Stimulated activated CD8-positive, alpha-beta memory T cell treated with anti-CD3 and anti-CD28 coated beads, Interleukin-7, amount 100 ng/mL, for 48 hours (primary cell): ENCODE measurements at regions not wholly inside any gene's neighbourhood (a gene's known extent, or its start where the extent isn't known, plus 50 kb on each side); places are given as distances from the start of the nearest gene placed in this dataset.

Experiments
- DNase-seq, 2 donors: peaks; one replicate each; pipeline ENCODE4 v3.0.0-alpha.2; 2020; ENCODE audit warnings: low read depth in 1 of 2; ENCODE audit errors: extremely low read depth in 1 of 2

- DNase-seq: no peak
Measured at GRCh38 chr18:24776019-24776418, 315.6 kb downstream of the HRH4 start.

DNA sequence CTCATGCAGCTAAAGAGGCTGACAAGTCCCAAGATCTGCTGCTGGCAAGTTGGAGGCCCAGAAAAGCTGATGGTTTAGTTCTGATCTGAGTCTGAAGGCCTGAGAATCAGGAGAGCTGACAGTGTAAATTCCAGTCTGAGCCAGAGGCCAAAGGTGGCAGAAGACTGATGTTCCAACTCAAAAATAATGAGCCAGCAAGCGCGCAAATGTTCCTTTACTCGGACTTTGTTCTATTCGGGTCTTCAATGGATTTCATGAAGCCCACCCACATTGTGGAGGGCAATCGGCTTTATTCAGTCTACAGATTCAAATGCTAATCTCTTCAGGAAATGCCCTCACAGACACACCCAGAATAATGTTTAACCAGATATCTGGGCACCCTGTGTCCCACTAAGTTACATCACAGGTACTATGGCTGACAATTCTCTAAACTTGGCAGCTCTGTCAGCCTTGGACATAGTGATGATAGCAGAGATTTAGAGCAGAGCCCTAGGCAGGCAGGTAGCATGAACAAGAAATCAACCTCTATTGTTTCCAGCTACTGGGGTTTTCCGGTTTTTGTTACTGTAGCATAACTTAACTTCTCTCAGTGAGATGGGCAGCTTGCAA, 318.5 kb downstream of the HRH4 start:
- no peak for DNase-seq

DNA sequence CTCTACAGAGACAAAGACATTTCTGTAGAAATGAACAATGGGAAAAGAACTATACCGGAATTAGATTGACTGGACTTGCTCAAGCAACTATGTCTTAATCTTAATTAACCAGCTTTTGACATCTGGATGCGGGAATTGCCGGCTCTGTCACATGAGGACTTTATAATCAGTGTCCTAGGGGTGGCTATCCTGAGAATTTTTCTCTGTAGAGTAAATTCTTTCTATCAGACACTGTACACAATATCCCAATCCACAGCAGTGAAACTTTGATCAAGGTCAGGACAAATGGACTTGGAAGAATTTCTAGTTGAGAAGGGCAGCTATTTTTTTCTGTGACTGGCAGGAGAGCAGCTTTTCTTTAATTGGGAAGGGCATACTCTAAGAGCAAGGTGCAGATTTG, 322.1 kb downstream of the HRH4 start:
- DNase-seq: no peak

- DNase-seq: no peak
Measured at GRCh38 chr18:24785019-24785418, 324.6 kb downstream of the HRH4 start.

DNA sequence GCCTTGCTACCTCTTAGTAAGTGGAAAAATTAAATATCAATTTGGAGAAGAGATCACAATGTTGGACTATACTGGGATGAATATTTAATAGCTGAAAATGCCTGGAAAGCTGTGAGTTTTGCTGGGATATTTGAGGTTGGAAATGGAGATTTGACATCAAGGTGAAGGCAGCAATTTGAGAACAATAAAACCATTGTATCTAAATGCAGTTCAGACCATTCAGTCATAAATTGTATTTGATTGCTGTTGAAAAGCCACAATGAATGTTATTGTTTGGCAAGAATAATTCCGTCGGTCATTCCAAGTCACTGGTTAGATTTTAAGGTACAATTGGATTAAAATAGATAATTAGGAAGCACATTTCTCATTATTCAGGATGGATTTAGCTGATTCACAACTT, 325.6 kb downstream of the HRH4 start:
- no peak for DNase-seq

- DNase-seq: no peak
Measured at GRCh38 chr18:24790347-24790746, 329.9 kb downstream of the HRH4 start.

- no peak for DNase-seq
Measured at GRCh38 chr18:24791751-24792545, 331.5 kb downstream of the HRH4 start.

DNA sequence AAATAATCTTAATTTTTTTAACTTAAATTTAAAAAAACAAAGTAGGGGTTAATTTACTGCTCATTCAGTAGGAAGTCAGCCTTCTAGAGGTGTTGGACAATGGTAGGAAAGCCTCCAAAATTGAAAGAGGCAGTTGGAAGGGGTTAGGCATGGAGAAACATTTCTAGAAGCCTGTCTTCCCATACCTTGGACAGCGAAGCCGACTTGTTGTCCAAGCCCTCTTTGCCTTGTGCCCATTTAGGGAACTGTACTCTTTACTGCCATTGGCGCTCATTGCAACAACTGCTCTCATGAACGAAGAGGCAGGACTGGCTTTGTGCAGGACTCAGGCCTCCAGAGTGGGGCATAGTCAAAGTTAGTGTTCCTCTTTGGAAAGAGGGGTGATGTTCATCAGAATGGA, 333.3 kb downstream of the HRH4 start:
- DNase-seq: no peak

DNA sequence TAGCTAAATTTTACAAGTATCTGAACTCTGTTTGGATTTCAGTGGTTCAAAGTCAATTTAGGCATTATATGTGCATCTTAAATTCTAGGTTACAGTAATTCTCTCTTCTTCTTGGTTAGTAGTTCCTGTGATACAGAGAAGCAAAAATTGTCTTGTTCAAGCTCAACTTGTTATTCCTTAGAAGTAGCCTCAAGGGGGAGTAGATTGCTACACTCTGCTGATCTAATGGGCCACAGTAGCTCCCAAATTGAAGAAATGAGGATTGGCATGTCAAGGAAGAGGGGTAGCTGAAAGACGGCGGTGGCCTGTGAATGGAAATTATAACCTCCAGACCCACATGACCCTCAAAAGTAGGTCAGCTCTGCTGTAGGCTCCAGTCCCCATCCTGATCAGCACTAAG, 334.7 kb downstream of the HRH4 start:
- DNase-seq: no peak

GRCh38 chr18:24797981-24798380, 337.5 kb downstream of the HRH4 start:
- no peak for DNase-seq

- no peak for DNase-seq
Measured at GRCh38 chr18:24799176-24799575, 338.7 kb downstream of the HRH4 start.

DNA sequence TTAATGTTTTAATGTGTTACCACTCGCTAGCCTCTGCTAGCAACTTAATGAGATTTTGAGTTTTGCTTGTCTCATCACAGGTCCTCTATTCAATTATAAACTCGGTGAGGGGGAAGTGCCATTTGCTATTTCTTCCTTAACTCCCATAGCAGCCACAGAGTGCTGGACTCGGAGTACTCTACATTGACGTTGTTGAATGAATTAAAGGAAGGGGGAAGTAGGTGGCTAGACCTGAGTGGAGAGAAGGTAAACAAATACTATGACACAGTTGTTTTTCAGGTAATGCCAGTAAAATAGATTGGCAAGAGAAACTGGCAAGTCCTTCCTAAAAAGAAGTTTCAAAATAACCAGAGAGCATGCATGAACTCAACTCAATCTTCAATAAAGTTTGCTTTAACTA, 339.3 kb downstream of the HRH4 start:
- DNase-seq: no peak

DNA sequence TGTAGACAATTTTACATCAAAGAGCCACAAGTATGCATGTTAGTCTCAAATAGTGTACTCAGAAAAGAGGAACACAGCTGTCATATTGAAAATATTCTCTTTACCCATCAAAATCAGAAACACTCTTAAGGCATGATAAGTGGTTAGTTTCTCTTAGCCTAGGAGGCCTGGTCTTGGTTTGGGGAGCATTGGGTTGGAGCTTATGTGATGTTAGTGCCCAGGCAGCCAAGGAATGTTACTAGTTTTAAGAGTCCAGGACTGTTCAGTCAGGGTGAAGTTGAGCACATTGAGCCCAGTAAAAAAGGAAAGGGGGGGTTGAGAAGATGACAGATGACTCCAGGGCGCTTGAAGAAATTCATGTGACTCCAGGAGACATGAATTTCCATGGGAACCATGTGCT, 340.6 kb downstream of the HRH4 start:
- DNase-seq: no peak

GRCh38 chr18:24802456-24802855, 342.0 kb downstream of the HRH4 start:
- DNase-seq: no peak

DNA sequence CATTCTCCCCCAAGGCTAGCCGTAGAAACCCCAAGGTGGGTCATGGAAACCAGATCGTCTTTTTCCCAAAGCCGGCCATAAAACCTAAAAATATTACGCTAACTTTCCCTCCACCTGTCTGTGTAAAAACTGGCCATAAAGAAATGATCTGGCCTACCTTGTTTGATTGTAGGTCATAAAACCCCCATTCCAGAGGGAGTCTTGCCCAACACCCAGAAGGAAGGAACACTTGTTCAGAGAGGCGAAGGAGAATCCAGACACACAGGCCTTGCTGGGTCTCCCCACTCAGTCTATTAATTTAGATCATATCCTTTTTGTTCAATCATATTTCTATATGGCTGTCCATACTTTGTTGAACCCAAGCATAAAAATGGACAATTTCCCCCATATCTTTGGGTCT, 344.7 kb downstream of the HRH4 start:
- DNase-seq: no peak

GRCh38 chr18:24809173-24809950, 348.9 kb downstream of the HRH4 start:
- DNase-seq: no peak

GRCh38 chr18:24810561-24811305, 350.3 kb downstream of the HRH4 start:
- no peak for DNase-seq

GRCh38 chr18:24811950-24812681, 351.7 kb downstream of the HRH4 start:
- DNase-seq: no peak

DNA sequence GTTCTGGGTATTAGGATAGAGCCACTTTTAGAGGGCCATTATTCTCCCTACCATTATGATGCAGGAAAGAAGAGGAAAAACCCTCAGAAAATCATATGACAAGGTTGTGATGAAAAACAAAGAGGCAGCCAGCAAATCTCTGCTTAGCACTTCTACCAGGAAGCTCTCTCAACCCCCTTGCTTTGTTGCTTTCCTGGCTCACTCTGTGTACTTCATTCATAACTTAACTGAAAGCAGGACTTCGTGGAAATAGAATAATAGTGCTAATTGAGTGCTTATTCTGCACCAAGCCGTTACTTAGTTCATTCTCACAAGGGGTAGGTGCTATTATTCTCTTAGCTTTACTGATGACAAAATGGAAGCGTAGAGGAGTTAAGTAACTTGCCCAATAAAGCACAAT, 354.1 kb downstream of the HRH4 start:
- no peak for DNase-seq

DNA sequence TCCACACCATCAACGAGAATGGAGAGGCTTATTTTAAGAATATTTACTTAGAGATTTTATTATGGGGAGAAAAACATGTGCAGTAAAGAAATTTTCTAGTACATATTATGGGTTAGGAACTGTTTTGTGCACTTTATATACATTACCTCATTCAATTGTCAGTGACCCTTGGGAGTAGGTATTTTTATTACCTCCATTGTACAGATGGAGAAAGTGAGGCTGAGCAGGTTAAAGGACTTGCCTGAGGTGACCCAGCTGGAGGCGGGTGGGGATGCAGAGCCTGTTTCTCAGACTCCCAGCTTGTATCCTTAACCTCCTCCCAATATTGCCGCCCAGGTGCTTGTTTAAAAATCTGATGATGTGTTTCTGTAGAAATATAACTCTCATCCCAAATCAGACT, 356.7 kb downstream of the HRH4 start:
- DNase-seq: no peak
